RCC 7860 (cell line): ENCODE measurements at regions not wholly inside any gene's neighbourhood (a gene's known extent, or its start where the extent isn't known, plus 50 kb on each side); places are given as distances from the start of the nearest gene placed in this dataset.
"Not testable (repeated sequence)": the region's sequence is repeated elsewhere in the genome, so short reads cannot be mapped to it uniquely, and the experiment has no call there.

ENCODE experiments used
- DNase-seq: peaks from one replicate; pipeline ENCODE4 v3.0.0-alpha.2; 2015; ENCODE audit warnings: low spot score
- FAIRE-seq: peaks from 2 replicates; lab custom pipeline; 2012; peaks lifted over from hg19 to GRCh38; lab: Jason Lieb, UNC

DNA sequence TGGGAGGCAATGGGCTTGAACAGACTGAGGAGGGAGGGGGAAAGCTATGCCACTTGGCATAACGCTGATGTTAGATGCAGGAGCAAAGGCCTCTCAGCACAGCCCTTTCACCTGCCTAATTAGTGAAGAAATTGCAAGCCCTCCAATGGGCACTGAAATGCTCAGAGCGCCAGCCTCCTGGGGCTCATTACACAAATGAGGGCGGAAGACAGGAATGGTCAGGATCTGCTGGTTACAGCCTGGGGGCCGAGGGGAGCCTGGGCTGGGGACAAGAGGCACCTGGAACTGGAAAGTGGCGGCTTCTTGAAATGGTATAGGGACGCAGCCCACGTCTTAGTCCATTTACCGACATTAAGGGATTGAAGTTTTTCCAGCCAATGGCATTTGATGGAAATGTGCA is 50.2 kb upstream of the PLET1 start:
- FAIRE-seq (no peak), DNase-seq (no peak)

DNA sequence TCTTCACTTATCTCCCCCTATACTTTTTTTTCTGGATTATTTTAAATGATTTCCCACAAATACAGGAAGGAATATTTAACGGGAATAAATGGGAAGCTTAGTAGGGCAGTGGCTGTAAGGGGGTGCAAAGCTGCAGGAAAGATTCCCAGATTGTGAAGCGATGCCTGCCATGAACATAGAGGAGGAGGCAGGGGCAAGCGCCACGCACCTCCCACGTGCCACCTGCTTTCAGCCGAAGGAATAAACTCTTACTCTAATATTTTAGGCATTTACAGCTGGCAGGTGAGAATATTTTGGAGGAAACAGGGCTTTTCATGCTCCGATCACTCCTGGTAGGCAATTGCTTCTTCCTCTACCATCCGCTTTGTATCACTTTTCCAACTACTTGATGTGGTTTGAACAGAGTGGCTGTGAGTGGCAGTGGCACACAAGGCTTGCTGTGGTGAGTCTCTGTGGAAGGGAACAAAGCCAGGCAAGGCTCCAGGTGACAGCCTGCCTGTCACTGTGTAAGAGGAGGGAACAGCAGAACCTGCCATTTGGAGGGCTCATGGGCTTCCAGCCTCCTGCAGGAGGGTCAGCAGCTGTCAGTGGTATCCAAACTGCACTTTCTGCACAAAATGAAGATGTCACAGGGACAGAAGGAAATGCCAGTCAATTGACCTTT is 54.5 kb upstream of the PLET1 start:
- no peak for DNase-seq
- no peak for FAIRE-seq

DNA sequence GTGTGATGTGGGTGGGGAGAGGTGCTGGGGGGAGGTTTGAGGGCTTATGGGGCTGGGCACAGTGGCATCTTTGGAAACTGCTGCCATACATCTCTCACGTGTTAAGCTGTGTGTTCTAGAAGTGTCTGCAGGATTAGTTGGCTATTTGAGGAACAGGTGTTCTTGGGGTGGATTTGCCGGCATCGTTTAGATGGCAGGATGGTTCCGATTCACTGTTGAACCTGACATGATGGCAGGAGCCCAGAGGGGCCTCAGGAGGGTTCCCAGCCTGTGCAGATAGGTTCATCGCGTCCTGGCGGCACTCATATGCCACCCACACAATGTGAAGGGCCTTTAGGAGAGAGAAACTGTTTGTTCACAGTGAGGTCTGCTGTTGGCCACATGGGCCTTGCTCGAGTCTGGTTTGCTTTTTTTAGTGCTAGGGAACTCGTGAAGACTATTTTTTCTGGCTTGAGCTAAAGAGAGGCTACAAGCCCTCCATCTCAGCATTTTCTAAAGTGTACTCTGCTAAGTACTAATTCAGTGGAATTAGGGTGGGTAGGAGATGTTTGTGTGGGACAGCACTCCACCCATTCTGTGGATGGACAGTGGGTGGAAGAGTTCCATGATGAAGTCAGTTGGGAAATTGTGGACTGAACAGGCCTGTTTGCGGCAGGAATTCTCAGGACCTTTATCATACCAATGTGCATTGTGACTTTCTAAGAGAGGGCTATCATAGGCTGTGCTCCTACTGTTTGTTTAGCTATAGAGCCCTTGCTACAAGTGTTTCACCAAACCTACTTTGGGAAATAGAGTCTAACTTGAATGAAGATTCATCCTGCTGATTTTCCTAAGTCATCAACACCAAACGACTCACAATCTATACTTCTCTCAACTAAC is 55.4 kb upstream of the PLET1 start:
- FAIRE-seq (no peak), DNase-seq (no peak)

DNA sequence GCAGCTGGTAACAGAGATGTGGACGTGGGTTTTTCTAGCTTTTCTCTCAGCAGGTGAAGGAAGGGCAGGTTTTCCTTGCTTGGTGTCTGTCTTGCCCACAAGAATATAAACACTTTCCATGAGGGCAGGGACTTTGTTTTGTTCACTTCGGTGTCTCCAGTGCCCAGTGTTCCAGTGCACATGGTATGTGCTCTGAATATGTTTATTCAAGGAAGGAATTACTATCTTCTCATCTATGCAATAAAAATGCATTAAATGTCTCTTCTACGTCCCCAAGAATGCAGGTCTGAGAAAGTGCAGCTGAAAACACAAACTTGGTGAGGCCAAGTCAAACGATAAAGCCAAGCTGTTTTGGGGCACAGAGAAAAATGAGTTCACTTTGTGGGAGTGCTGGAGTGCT is 56.3 kb upstream of the PLET1 start:
- no peak for DNase-seq
- FAIRE-seq: no peak

DNA sequence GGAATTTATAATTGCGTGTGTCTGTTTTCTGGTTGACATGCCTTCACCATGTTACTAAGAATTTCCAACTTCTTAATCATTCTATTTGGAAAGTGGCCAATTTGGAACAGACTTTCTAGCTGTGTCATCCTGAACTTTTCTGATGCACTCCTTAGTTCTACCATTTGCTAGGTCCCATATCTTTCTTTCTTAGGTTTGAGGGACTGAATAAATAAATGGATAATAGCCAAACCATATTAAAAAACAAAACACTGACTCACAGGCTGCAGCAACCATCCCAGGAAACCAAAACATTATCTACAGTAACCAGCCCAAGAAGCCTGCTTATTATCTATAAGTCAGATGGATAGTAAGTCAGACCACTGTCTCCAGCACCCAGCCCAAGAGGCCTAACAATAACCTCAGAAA is 57.5 kb upstream of the PLET1 start:
- DNase-seq (peak; percentile 90), FAIRE-seq (peak; percentile 89)

DNA sequence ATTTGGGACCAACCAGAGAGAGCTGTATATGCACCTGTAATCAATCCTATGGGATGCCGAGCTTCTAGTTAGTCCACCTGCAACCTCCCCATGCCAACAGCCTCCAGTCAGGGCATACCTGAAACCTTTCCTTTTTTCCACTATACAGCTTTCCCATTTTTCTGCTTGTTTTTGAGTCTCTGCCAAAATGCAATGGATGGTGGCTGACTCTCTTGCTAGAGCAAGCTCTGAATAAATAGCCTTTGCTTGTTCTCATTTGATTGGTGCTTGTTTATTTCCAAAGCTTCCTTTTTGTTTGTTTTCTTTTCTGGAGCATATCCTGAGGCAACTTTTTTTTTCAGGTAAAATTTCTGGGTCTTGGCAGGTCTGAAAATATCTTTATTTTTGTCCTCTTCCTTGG is 58.0 kb upstream of the PLET1 start:
- DNase-seq (no peak), FAIRE-seq (no peak)

DNA sequence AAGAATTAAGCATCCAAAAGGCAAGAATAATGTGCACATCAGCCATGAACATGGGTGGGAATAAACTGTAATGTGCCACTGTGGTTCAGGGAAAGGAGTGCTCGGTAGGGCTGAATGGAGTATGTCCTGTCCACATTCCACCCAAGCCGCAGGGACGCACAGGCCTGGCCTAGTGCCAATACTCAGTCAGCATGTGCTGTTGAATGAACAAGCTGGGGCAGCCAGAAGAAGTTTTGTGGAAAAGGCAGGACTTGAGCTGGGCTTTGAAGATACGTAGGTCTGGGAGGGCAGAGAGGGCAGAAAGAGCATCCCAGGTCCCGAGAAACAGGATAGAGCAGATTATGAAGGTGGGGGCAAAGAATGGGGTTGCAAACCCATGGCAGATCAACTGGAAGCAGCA is 60.0 kb upstream of the PLET1 start:
- DNase-seq (peak; percentile 75), FAIRE-seq (peak; percentile 78)

DNA sequence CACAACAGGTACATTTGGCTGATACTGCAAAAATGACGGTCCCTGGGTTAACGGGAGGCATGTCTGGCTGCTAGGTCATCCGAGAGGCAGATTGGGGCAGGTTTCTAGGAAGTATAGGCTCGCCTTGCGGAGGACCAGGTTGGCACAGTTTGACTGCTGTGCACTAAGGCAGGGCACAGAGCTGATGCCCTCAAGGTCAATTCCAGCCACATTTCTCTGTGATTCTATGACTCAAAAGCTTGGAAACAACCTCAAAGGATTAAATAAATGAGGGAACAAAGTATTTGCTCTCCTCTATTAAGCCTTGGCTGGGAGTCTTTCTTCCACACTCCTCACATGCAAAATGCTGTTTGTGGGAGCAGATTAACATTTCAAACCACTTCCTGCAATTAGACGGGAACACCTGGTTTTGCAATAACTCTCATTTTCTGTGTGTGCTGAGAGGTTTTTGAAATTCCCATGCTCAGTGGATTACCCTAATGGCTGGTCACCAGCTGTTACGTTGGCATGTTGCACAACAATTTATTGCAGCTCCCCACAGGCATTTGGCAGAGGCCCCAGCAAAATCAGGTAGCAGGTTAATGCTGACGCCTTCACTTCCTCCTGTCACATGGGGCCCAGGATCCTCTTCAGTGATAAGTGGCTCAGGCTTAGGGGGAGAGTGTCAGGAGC is 61.0 kb upstream of the PLET1 start:
- FAIRE-seq: peak; percentile 86
- DNase-seq: peak; percentile 66

DNA sequence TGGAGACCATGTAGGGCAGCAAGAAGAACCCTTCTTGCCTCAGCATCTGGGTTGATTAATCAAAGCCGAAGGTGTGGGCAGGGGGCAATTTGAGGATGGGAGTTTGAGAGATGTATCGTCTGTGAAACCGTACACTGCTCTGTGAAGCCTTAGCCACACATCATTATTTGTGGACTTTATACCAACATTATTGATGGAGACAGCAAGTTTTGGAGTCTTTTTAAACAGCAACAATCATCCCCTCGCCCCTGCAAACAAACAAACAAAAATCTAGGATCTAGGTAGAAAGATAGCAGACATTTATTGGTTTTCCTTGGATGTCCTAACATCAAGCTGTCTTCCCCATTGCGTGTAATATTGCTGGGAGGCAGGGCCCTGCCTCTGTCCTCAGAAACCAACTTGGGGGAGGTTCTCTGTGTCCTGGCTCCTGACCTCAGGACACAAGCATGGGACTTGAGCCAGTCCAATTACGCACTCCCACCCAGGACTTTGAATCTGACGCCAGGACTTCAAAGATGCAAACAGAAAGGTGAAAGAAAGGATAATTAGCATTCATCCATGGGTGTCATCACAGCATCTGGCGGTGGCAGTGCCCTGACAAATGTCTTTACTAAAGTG is 61.6 kb upstream of the PLET1 start:
- no peak for DNase-seq
- FAIRE-seq: no peak

DNA sequence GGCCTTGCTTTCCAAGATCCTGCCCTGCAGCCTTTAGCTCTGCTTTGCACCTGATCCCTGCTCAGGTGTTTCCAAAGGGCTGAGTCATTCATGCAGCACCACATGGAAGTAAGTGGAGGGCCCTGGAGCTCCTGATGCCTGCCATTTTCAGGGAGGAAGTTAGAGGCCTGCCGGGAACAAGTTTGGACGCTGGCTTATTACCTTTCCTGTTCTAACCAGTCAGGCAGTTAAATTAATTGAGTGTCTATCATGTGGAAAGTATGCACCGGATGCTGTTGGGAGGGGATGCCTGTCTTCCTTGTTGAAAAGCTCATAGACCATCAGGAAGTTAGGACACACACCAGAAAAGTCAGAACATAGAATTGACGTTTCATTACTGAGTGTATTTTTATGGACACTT is 73.7 kb upstream of the PLET1 start:
- FAIRE-seq: no peak
- no peak for DNase-seq

DNA sequence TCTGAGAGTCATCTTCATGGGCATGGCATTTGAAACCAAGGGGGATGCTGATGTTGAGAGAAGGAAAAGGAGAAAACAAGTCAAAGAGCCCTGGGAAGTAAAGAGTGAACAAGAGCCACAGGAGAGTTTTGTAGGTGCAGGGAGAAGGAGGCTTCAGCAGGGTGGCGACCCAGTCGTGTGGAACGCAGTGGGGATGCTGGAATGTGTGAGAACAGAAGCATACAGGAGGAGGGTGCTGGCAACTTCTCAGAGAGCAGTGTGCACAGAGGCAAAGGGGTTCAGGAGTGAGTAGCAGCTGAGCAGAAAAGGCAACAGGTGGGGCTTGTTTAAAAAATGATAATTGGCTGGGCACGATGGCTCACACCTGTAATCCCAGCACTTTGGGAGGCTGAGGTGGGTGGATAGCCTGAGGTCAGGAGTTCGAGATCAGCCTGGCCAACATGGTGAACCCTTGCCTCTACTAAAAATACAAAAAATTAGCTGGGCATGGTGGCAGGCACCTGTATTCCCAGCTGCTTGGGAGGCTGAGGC is 75.8 kb upstream of the PLET1 start:
- no peak for FAIRE-seq
- no peak for DNase-seq

DNA sequence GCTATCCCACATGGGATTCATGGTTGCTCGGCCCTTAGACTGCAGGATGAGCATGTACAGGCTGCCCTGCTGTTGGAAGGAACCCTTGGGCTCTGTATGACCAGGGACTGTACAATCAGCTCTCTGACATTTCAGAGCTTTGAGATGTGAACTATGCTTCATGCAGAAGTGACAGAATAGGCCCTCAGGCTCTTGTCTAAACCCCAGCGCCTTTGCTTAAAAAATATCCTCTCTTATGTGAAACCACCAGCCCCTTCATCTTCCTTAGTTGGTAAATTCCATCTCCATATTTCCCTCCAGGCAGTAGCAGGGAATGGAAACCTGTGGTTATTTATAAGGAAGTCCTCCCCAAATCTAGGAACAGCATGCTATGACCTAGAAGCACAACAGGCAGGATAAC is 78.9 kb upstream of the PLET1 start:
- FAIRE-seq: no peak
- DNase-seq: no peak

DNA sequence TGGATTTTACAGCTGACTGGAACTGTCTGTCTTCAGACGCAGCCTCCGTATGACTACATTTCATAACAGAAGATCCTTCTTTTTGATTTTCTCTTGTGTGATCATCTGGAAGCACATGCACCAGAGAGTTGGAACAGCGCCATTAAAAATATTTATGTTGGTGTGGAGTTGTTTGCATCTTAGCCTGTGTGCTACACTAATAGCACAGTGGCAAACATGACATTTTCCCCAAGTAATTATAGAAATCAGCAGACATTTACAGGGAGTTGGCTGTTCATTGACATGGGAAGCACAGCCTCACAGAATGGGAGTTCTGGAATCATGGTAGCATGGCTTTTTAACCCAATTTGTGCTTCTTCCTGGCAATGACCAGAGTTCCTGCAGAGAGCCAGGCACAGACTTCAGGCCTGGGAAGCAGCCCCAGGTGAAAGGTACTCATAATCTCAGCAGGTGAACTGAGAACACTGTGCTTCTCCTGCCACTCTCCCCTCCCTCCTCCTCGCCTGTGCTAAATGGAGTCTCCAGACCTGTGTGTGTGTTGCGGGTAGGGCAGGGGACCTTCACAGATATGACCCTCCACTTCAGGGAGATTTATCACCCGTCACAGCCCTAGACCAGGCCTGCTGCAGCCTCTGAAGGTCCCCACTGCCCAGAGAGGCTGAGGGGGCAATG is 82.8 kb upstream of the PLET1 start:
- no peak for DNase-seq

DNA sequence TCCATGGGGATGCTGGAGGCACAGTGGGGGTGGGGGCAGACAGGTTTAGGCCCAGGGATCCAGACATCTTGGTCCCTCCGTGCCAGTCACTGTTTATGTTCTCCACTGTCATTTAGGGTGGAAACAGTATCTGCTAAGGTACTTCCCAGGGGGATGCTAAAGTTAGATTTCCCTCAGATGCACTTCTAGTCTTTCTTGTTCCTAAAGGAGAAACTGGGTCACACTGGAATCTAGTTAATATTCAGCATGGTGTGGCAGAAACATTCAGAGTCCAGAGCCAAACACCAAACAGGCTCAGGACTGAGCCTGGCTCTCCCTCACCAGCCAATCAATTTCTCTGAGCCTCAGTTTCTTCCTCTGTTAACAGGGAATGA is 83.4 kb upstream of the PLET1 start:
- FAIRE-seq (no peak), DNase-seq (no peak)

More for the DNA sequence above, 82.8 kb upstream of the PLET1 start:
- FAIRE-seq: no peak

DNA sequence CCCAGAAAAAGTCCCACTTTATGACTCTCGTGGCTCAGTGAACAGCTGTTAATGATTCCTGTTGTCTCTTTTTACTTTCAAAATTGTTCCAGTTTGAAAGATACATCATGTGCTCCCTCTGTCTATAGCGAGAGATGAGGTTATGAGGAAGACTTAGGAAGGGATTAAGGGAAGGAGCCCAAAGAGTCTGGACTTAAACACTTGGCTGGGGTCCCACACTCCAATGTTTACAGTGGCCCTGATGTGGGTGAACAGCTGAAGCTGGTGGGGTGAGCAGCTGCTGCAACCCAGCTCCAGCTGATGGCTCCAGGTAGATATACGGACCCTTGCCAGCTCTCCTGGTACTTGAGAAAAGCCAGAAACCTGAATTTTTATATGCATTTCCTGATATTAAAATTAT is 84.5 kb upstream of the PLET1 start:
- FAIRE-seq (no peak), DNase-seq (no peak)

DNA sequence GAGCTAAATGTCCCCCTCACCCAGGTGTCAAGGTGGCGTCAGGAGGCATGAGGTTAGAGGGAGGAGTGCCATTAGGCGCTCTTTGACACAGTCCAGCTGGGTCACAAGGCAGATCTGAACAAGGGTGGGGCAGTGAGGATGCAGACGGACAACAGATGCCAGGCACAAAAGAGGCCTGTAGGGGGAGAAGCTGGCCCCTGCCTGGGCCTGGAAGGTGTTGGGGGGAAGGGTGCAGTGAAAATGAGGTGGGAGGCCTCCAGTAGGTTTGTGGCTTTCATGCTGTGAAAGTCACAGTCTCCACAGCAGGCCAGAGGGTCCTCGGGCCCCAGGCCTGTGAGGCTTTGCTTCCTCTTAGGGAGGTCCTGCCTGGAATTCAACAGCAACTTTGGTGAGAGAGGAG is 85.0 kb upstream of the PLET1 start:
- DNase-seq (no peak), FAIRE-seq (no peak)

DNA sequence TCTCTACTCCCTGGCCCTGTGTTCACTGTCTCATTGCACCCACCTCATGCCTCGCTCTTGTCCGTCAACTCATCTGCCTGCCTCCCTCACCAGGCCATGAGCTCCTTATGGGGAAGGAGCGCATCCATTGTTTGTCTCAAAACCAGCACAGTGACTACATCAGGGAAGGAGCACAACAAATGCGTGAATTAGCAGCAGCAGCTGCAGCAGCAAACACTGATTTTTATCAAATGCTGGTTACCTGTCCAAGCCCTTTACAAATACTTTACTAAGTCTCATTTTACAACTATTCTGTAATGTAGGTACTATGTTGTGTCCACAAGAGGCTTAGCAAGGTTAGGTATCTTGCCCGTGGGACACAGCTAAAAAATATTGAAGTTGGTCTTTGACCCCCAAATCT is 85.9 kb upstream of the PLET1 start:
- no peak for FAIRE-seq
- DNase-seq: no peak

DNA sequence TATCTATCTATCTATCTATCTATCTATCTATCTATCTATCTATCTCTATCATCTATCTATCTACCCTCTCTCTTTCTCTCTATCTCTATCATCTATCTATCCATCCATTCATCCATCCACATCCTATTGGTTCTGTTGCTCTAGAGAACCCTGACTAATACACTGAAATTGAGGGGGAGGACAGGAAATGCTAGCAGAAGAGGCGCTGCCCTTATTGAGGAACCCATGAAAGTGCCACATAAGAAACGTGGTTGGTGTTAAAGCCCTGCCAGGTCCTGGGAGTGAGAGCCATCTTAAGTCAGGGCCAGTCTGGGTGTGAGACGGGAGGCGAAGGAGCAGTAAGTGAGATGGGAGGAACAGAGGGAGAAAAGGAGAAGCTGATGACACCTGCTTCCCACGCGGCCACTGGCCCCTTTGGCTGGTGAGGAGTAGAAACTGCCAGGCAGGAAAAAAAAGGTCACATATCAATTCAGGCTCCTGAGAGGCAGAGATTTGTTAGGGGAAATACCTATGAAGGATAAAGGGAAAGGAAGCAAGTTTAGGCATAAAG is 87.9 kb upstream of the PLET1 start:
- no peak for DNase-seq
- FAIRE-seq: no peak

DNA sequence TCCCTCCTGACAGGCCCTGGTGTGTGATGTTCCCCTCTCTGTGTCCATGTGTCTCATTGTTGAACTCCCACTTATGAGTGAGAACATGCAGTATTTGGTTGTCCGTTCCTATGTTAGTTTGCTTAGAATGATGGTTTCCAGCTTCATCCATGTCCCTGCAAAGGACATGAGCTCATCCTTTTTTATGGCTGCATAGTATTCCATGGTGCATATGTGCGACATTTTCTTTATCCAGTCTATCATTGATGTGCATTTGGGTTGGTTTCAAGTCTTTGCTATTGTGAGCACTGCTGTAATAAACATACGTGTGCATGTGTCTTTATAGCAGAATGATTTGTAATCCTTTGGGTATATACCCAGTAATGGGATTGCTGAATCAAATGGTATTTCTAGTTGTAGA is 90.8 kb upstream of the PLET1 start:
- not testable (repeated sequence) for FAIRE-seq, DNase-seq

DNA sequence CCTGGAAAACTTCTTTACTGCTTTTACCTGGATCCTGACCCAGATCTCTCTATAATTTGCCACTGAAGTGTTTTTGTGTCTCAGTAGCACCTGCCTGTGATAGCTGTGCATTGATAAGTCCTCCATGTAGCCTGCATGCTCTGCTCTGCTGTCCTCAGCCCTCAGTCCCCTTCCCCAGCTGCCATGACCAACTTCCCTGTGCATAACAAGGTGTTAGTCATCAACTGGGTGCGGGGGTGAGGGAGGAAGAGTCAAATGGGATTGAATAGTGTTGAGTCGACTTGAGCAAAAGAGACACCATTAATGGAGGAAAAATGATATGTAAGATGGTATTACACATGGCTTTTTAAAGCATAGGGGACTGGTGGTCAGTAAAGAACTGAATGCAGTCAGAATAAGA is 92.2 kb upstream of the PLET1 start:
- DNase-seq (no peak), FAIRE-seq (no peak)
